ENCODE measurements at regions not wholly inside any gene's neighbourhood (a gene's known extent, or its start where the extent isn't known, plus 50 kb on each side); places are given as distances from the start of the nearest gene placed in this dataset.

GRCh38 chr5:152202321-152202720 lies 202.8 kb downstream of the NMUR2 start:
- H3K36me3 ChIP-seq (ENCODE audit: control insufficient read depth in 2 of 3, insufficient read depth in 3 of 3, low read length in 3 of 3), result no peaks in the 10 kb centered on the region
- intact Hi-C loops (cut with DNase I), result no loop called here
- H3K4me1 ChIP-seq (ENCODE audit: control insufficient read depth in 2 of 3, insufficient read depth in 2 of 3, low read depth in 1 of 3, low read length in 3 of 3), result no peaks in the 10 kb centered on the region
- no peak for FAIRE-seq
- H3K4me3 ChIP-seq (ENCODE audit: low read length in 3 of 3), result no peak overlapping the region
- no peaks in the 10 kb centered on the region for H3K27me3 ChIP-seq (ENCODE audit: control insufficient read depth, insufficient read depth, low read length)
- H3K27ac ChIP-seq (ENCODE audit: low read depth in 2 of 2, low read length in 2 of 2), result no peak overlapping the region
- no peak overlapping the region for H3K9ac ChIP-seq (ENCODE audit: low read length in 3 of 3)
- DNase-seq, result no peak
- TF ChIP-seq CTCF (IDR thresholded peaks at IDR 0.05; ENCODE audit: borderline replicate concordance, extremely low read depth, insufficient read depth), result no peak
- no peaks in the 10 kb centered on the region for H3K9me3 ChIP-seq (ENCODE audit: control insufficient read depth in 2 of 3, insufficient read depth in 1 of 3, low read length in 3 of 3)

GRCh38 chr5:152193391-152194107 lies 211.5 kb downstream of the NMUR2 start:
- Histone ChIP-seq H3K4me3 (ENCODE audit: low read length in 3 of 3) (no peak overlapping the region), H3K9ac (ENCODE audit: low read length in 3 of 3) (no peak overlapping the region), H3K36me3 (ENCODE audit: control insufficient read depth in 2 of 3, insufficient read depth in 3 of 3, low read length in 3 of 3) (no peaks in the 10 kb centered on the region), H3K4me1 (ENCODE audit: control insufficient read depth in 2 of 3, insufficient read depth in 2 of 3, low read depth in 1 of 3, low read length in 3 of 3) (no peaks in the 10 kb centered on the region), H3K9me3 (ENCODE audit: control insufficient read depth in 2 of 3, insufficient read depth in 1 of 3, low read length in 3 of 3) (peaks cover 0 to 10% (median 0%) of the 10 kb centered on the region in 3 donors), H3K27me3 (ENCODE audit: control insufficient read depth, insufficient read depth, low read length) (no peaks in the 10 kb centered on the region), H3K27ac (ENCODE audit: low read depth in 2 of 2, low read length in 2 of 2) (no peak overlapping the region)
- TF ChIP-seq CTCF (IDR thresholded peaks at IDR 0.05; ENCODE audit: borderline replicate concordance, extremely low read depth, insufficient read depth), result no peak
- intact Hi-C loops (cut with DNase I), result no loop called here
- DNase-seq, result no peak
- no peak for FAIRE-seq

- peaks cover 0 to 10% (median 0%) of the 10 kb centered on the region in 3 donors for H3K9me3 ChIP-seq (ENCODE audit: control insufficient read depth in 2 of 3, insufficient read depth in 1 of 3, low read length in 3 of 3)
- no peak overlapping the region for H3K4me3 ChIP-seq (ENCODE audit: low read length in 3 of 3)
- intact Hi-C loops (cut with DNase I), result no loop called here
- TF ChIP-seq CTCF (IDR thresholded peaks at IDR 0.05; ENCODE audit: borderline replicate concordance, extremely low read depth, insufficient read depth), result no peak
- H3K36me3 ChIP-seq (ENCODE audit: control insufficient read depth in 2 of 3, insufficient read depth in 3 of 3, low read length in 3 of 3), result no peaks in the 10 kb centered on the region
- FAIRE-seq (no peak), DNase-seq (no peak)
- no peak overlapping the region for H3K27ac ChIP-seq (ENCODE audit: low read depth in 2 of 2, low read length in 2 of 2)
- no peak overlapping the region for H3K9ac ChIP-seq (ENCODE audit: low read length in 3 of 3)
- no peaks in the 10 kb centered on the region for H3K27me3 ChIP-seq (ENCODE audit: control insufficient read depth, insufficient read depth, low read length)
- no peaks in the 10 kb centered on the region for H3K4me1 ChIP-seq (ENCODE audit: control insufficient read depth in 2 of 3, insufficient read depth in 2 of 3, low read depth in 1 of 3, low read length in 3 of 3)
Observed at GRCh38 chr5:152188251-152188650, 216.8 kb downstream of the NMUR2 start.

- no peak overlapping the region for H3K9ac ChIP-seq (ENCODE audit: low read length in 3 of 3)
- DNase-seq, result no peak
- no peaks in the 10 kb centered on the region for H3K4me1 ChIP-seq (ENCODE audit: control insufficient read depth in 2 of 3, insufficient read depth in 2 of 3, low read depth in 1 of 3, low read length in 3 of 3)
- H3K27ac ChIP-seq (ENCODE audit: low read depth in 2 of 2, low read length in 2 of 2), result no peak overlapping the region
- no peak overlapping the region for H3K4me3 ChIP-seq (ENCODE audit: low read length in 3 of 3)
- TF ChIP-seq CTCF (IDR thresholded peaks at IDR 0.05; ENCODE audit: borderline replicate concordance, extremely low read depth, insufficient read depth), result no peak
- no peak for FAIRE-seq
- intact Hi-C loops (cut with DNase I), result no loop called here
- H3K36me3 ChIP-seq (ENCODE audit: control insufficient read depth in 2 of 3, insufficient read depth in 3 of 3, low read length in 3 of 3), result no peaks in the 10 kb centered on the region
- H3K27me3 ChIP-seq (ENCODE audit: control insufficient read depth, insufficient read depth, low read length), result no peaks in the 10 kb centered on the region
- H3K9me3 ChIP-seq (ENCODE audit: control insufficient read depth in 2 of 3, insufficient read depth in 1 of 3, low read length in 3 of 3), result peaks cover 0 to 4% (median 0%) of the 10 kb centered on the region in 3 donors
Observed at GRCh38 chr5:152187668-152188067, 217.4 kb downstream of the NMUR2 start.
